HCT116 (cell line): ENCODE measurements at regions not wholly inside any gene's neighbourhood (a gene's known extent, or its start where the extent isn't known, plus 50 kb on each side); places are given as distances from the start of the nearest gene placed in this dataset.

Source experiments
- ATAC-seq: fragments of 200-7000 bp; cut with Tn5 transposase; 2 replicates; pipeline ENCODE4 v1.9.1; 2020; ENCODE audit warnings: mild to moderate bottlenecking, moderate library complexity
- BruUV-seq: library from RNA; stranded (reverse); fragments of 400-500 nt; replicated peaks from 2 replicates; lab custom pipeline; 2021; lab: Mats Ljungman, UMichigan
- CTCF ChIA-PET: fragments of 300-600 bp; sonication (Branson Sonifier 250); formaldehyde crosslinking; loops from one replicate; lab custom pipeline; 2021; ENCODE audit warnings: antibody characterized with exemption; lab: Charles Lee
- POLR2A ChIA-PET: fragments of 300-600, 350-600 bp; sonication (Branson Sonifier 250); formaldehyde crosslinking; loops from one replicate; lab custom pipeline; 2021; ENCODE audit warnings: antibody characterized with exemption; lab: Charles Lee
- RAD21 ChIA-PET, 2 experiments: fragments of 300-600 bp; sonication (Branson Sonifier 250); formaldehyde crosslinking; loops; one replicate each; lab custom pipeline; 2023; ENCODE audit warnings: low total read pairs in 2 of 2; ENCODE audit not compliant: uncharacterized antibody in 2 of 2, unreplicated experiment in 2 of 2, low non-redundant PET in 1 of 2; lab: Charles Lee
- DNase-seq: peaks from one replicate; pipeline ENCODE4 v3.0.0-alpha.2; 2010; ENCODE audit warnings: low read depth, low spot score
- H2AFZ ChIP-seq: fragments of 200-600 bp; shearing (Covaris generic), sonication (generic); 2 replicates; pipeline ENCODE4 v1.6.1; 2017; ENCODE audit warnings: low read depth, mixed run types, mixed read lengths, antibody characterized with exemption, low read length; ENCODE audit not compliant: poor library complexity, severe bottlenecking
- H3K27ac ChIP-seq: 2 replicates; pipeline ENCODE4 v1.5.1; 2012; ENCODE audit warnings: low read depth, low read length
- H3K27me3 ChIP-seq: fragments of 200-600 bp; sonication (generic); 2 replicates; pipeline ENCODE4 v1.6.1; 2016; ENCODE audit warnings: mixed run types, low read length, mixed read lengths; ENCODE audit not compliant: insufficient read depth
- H3K36me3 ChIP-seq, 2 experiments: fragments of 200-500 bp in 1 of 2; fragments of 200-600 bp in 1 of 2; sonication (Bioruptor generic) in 1 of 2; sonication (generic) in 1 of 2; 2 replicates each; pipeline versions ENCODE4 v1.5.1 to v1.6.1; 2014 to 2016; ENCODE audit warnings: low read length in 2 of 2, inconsistent platforms in 1 of 2, mixed read lengths in 1 of 2, mixed run types in 1 of 2; ENCODE audit not compliant: insufficient read depth in 2 of 2, control insufficient read depth in 1 of 2
- H3K4me1 ChIP-seq, 2 experiments: fragments of 200-600 bp in 1 of 2; sonication (generic) in 1 of 2; 2 replicates each; pipeline versions ENCODE4 v1.5.1 to v1.6.1; 2012 to 2017; ENCODE audit warnings: low read length in 2 of 2, inconsistent platforms in 1 of 2, mild to moderate bottlenecking in 1 of 2, mixed read lengths in 1 of 2, mixed run types in 1 of 2, moderate library complexity in 1 of 2; ENCODE audit not compliant: insufficient read depth in 2 of 2, control insufficient read depth in 1 of 2
- H3K4me2 ChIP-seq: fragments of 200-600 bp; sonication (generic); 2 replicates; pipeline ENCODE4 v1.6.1; 2017; ENCODE audit warnings: mixed run types, low read length, mixed read lengths
- H3K4me3 ChIP-seq, 2 experiments: fragments of 200-600 bp in 1 of 2; sonication (generic) in 1 of 2; replicated peaks in 1 of 2; 2 replicates each; pipeline ENCODE4 v1.5.1; 2011 to 2016; ENCODE audit warnings: low read length in 2 of 2, control low read depth in 1 of 2, low read depth in 1 of 2, mild to moderate bottlenecking in 1 of 2, mixed read lengths in 1 of 2, mixed run types in 1 of 2
- H3K79me2 ChIP-seq: fragments of 200-600 bp; sonication (generic); 2 replicates; pipeline ENCODE4 v1.6.1; 2017; ENCODE audit warnings: mild to moderate bottlenecking, mixed run types, low read length, moderate library complexity, mixed read lengths; ENCODE audit not compliant: insufficient read depth
- H3K9ac ChIP-seq: fragments of 200-600 bp; sonication (generic); 2 replicates; pipeline ENCODE4 v1.6.1; 2016; ENCODE audit warnings: low read length, mixed read lengths
- H3K9me2 ChIP-seq: fragments of 200-600 bp; sonication (generic), shearing (Covaris generic); 2 replicates; pipeline ENCODE4 v1.6.1; 2017; ENCODE audit warnings: mixed run types, mild to moderate bottlenecking, moderate library complexity; ENCODE audit not compliant: insufficient read depth
- H3K9me3 ChIP-seq, 2 experiments: fragments of 200-500 bp in 1 of 2; fragments of 200-600 bp in 1 of 2; sonication (Bioruptor generic) in 1 of 2; sonication (generic) in 1 of 2; 2 replicates each; pipeline ENCODE4 v1.6.1; 2014 to 2017; ENCODE audit warnings: low read length in 2 of 2, mixed read lengths in 2 of 2, inconsistent platforms in 1 of 2, low read depth in 1 of 2, mild to moderate bottlenecking in 1 of 2, mixed run types in 1 of 2, moderate library complexity in 1 of 2; ENCODE audit not compliant: control insufficient read depth in 1 of 2, insufficient read depth in 1 of 2
- H4K20me1 ChIP-seq: fragments of 200-600 bp; sonication (generic), shearing (Covaris generic); 2 replicates; pipeline ENCODE4 v1.6.1; 2017; ENCODE audit warnings: mixed run types, mild to moderate bottlenecking, moderate library complexity; ENCODE audit not compliant: insufficient read depth
- CBX3 ChIP-seq: IDR thresholded peaks from 2 replicates; pipeline ENCODE4 v1.6.1; 2012; ENCODE audit warnings: low read depth
- CEBPB ChIP-seq: IDR thresholded peaks from 2 replicates; pipeline ENCODE4 v1.6.1; 2012; ENCODE audit warnings: low read depth
- CTCF ChIP-seq, 3 experiments: fragments of 200-600 bp in 1 of 3; sonication (generic) in 1 of 3; IDR thresholded peaks in 2 of 3; conservative IDR thresholded peaks in 1 of 3; 2 replicates each; pipeline ENCODE4 v1.5.1; 2012 to 2017; ENCODE audit warnings: low read depth in 2 of 3, low read length in 2 of 3, antibody characterized with exemption in 1 of 3, borderline replicate concordance in 1 of 3, control low read depth in 1 of 3, mild to moderate bottlenecking in 1 of 3, mixed read lengths in 1 of 3, mixed run types in 1 of 3, moderate library complexity in 1 of 3; ENCODE audit not compliant: insufficient read depth in 1 of 3
- ELF1 ChIP-seq: IDR thresholded peaks from 2 replicates; pipeline ENCODE4 v1.6.1; 2012; ENCODE audit warnings: low read depth, borderline replicate concordance
- EZH2 ChIP-seq: fragments of 200-600 bp; sonication (generic); IDR thresholded peaks from 2 replicates; pipeline ENCODE4 v1.6.1; 2017; ENCODE audit warnings: antibody characterized with exemption, mixed run types
- POLR2A ChIP-seq: IDR thresholded peaks from 2 replicates; pipeline ENCODE4 v1.7.0; 2011; ENCODE audit warnings: borderline replicate concordance; ENCODE audit not compliant: insufficient read depth, insufficient read length; ENCODE audit errors: extremely low read depth
- POLR2AphosphoS5 ChIP-seq: IDR thresholded peaks from 2 replicates; pipeline ENCODE4 v1.6.1; 2011; ENCODE audit warnings: mild to moderate bottlenecking, low read depth, low read length, moderate library complexity
- REST ChIP-seq: IDR thresholded peaks from 2 replicates; pipeline ENCODE4 v1.6.1; 2012; ENCODE audit warnings: low read depth
- SP1 ChIP-seq: IDR thresholded peaks from 2 replicates; pipeline ENCODE4 v1.6.1; 2012; ENCODE audit warnings: low read depth
- SRF ChIP-seq: IDR thresholded peaks from 2 replicates; pipeline ENCODE4 v1.6.1; 2012; ENCODE audit warnings: low read depth
- ZNF274 ChIP-seq: fragments of 200-500 bp; sonication (Bioruptor generic); IDR thresholded peaks from 2 replicates; pipeline ENCODE4 v1.6.1; 2014; ENCODE audit warnings: mild to moderate bottlenecking, low read depth, low read length, inconsistent platforms
- intact Hi-C: fragments of 100-400 bp; cut with micrococcal nuclease; formaldehyde crosslinking; loops from 2 replicates; pipeline ENCODE4 v1.10.0; 2022

- DNase-seq (no peak), ATAC-seq (no peak)
- Histone ChIP-seq H3K4me3 (no peak overlapping the region), H3K36me3 (no peaks in the 10 kb centered on the region), H3K27ac (no peak overlapping the region), H3K9me3 (no peaks in the 10 kb centered on the region), H2AFZ (no peak overlapping the region), H3K79me2 (no peaks in the 10 kb centered on the region), H3K9ac (no peak overlapping the region), H4K20me1 (no peaks in the 10 kb centered on the region), H3K4me2 (no peak overlapping the region), H3K27me3 (no peaks in the 10 kb centered on the region), H3K9me2 (no peaks in the 10 kb centered on the region), H3K4me1 (no peaks in the 10 kb centered on the region)
- intact Hi-C loops = no loop called here
- ChIA-PET CTCF (no interaction called here), POLR2A (no interaction called here), RAD21 (no interaction called here)
- no TSS peak for BruUV-seq
- TF ChIP-seq REST (no peak), SRF (no peak), ZNF274 (no peak), CTCF (IDR thresholded peaks at IDR 0.05 in 2 of 3, conservative IDR thresholded peaks at IDR 0.05 in 1 of 3; ENCODE audit: borderline replicate concordance in 1 of 3, insufficient read depth in 1 of 3, low read depth in 2 of 3, low read length in 2 of 3) (no peak), CBX3 (no peak), CEBPB (no peak), POLR2AphosphoS5 (no peak), POLR2A (no peak), EZH2 (no peak), SP1 (no peak), ELF1 (no peak)
Measured at GRCh38 chr20:22430154-22430745, 154.1 kb downstream of the FOXA2 start.
